ENCODE measurements at regions not wholly inside any gene's neighbourhood (a gene's known extent, or its start where the extent isn't known, plus 50 kb on each side); places are given as distances from the start of the nearest gene placed in this dataset.

GRCh38 chr4:105092356-105092755, 54.3 kb upstream of the TET2 start:
- no peak overlapping the region for H3K27ac ChIP-seq (ENCODE audit: low read depth, low read length)
- TF ChIP-seq CTCF (conservative IDR thresholded peaks at IDR 0.05), result no peak
- Mint-ChIP-seq H3K36me3 (ENCODE audit: low read depth) (no peaks in the 10 kb centered on the region), H3K4me1 (no peaks in the 10 kb centered on the region), H3K9me3 (peaks cover 3% of the 10 kb centered on the region), H3K4me3 (no peak overlapping the region), H3K27ac (no peak overlapping the region), H3K27me3 (ENCODE audit: insufficient read depth) (no peaks in the 10 kb centered on the region)
- H3K4me1 ChIP-seq (ENCODE audit: control insufficient read depth, insufficient read depth, low read length), result no peaks in the 10 kb centered on the region
- H3K27me3 ChIP-seq (ENCODE audit: control insufficient read depth, insufficient read depth, low read length, poor library complexity, severe bottlenecking), result no peaks in the 10 kb centered on the region
- no peaks in the 10 kb centered on the region for H3K9me3 ChIP-seq (ENCODE audit: control insufficient read depth, low read length)
- no peaks in the 10 kb centered on the region for H3K36me3 ChIP-seq (ENCODE audit: control insufficient read depth, insufficient read depth, low read length)
- H3K9ac ChIP-seq (ENCODE audit: extremely low read depth, low read length, poor library complexity, severe bottlenecking), result no peak overlapping the region
- no peak overlapping the region for H3K4me3 ChIP-seq (ENCODE audit: low read length)
- WGBS, 2 experiments (ENCODE audit: insufficient coverage in 1 of 2, insufficient read length in 1 of 2), result 100% methylated on average over 1 of the region's 1 CpG; no CpG with 5 or more reads in 1 of the 2 experiments
- DNase-seq, result no peak

- no peak for TF ChIP-seq CTCF (conservative IDR thresholded peaks at IDR 0.05)
- 100% methylated on average over 1 of the region's 1 CpG; no CpG with 5 or more reads in 1 of the 2 experiments for WGBS, 2 experiments (ENCODE audit: insufficient coverage in 1 of 2, insufficient read length in 1 of 2)
- Histone ChIP-seq H3K27ac (ENCODE audit: low read depth, low read length) (no peak overlapping the region), H3K9me3 (ENCODE audit: control insufficient read depth, low read length) (no peaks in the 10 kb centered on the region), H3K9ac (ENCODE audit: extremely low read depth, low read length, poor library complexity, severe bottlenecking) (no peak overlapping the region), H3K4me1 (ENCODE audit: control insufficient read depth, insufficient read depth, low read length) (no peaks in the 10 kb centered on the region), H3K36me3 (ENCODE audit: control insufficient read depth, insufficient read depth, low read length) (no peaks in the 10 kb centered on the region), H3K4me3 (ENCODE audit: low read length) (no peak overlapping the region), H3K27me3 (ENCODE audit: control insufficient read depth, insufficient read depth, low read length, poor library complexity, severe bottlenecking) (no peaks in the 10 kb centered on the region)
- Mint-ChIP-seq H3K4me1 (no peaks in the 10 kb centered on the region), H3K9me3 (peaks cover 3% of the 10 kb centered on the region), H3K27me3 (ENCODE audit: insufficient read depth) (no peaks in the 10 kb centered on the region), H3K36me3 (ENCODE audit: low read depth) (no peaks in the 10 kb centered on the region), H3K27ac (no peak overlapping the region), H3K4me3 (no peak overlapping the region)
- no peak for DNase-seq
These were observed 53.9 kb upstream of the TET2 start for GRCh38 chr4:105092768-105093167.

GRCh38 chr4:105093975-105094374, 52.7 kb upstream of the TET2 start:
- no peak for DNase-seq
- Mint-ChIP-seq H3K9me3 (peaks cover 6% of the 10 kb centered on the region), H3K36me3 (ENCODE audit: low read depth) (no peaks in the 10 kb centered on the region), H3K4me1 (no peaks in the 10 kb centered on the region), H3K27me3 (ENCODE audit: insufficient read depth) (peaks cover 3% of the 10 kb centered on the region), H3K4me3 (no peak overlapping the region), H3K27ac (no peak overlapping the region)
- no peak for TF ChIP-seq CTCF (conservative IDR thresholded peaks at IDR 0.05)
- Histone ChIP-seq H3K27me3 (ENCODE audit: control insufficient read depth, insufficient read depth, low read length, poor library complexity, severe bottlenecking) (no peaks in the 10 kb centered on the region), H3K9ac (ENCODE audit: extremely low read depth, low read length, poor library complexity, severe bottlenecking) (no peak overlapping the region), H3K4me1 (ENCODE audit: control insufficient read depth, insufficient read depth, low read length) (no peaks in the 10 kb centered on the region), H3K36me3 (ENCODE audit: control insufficient read depth, insufficient read depth, low read length) (no peaks in the 10 kb centered on the region), H3K4me3 (ENCODE audit: low read length) (no peak overlapping the region), H3K27ac (ENCODE audit: low read depth, low read length) (no peak overlapping the region), H3K9me3 (ENCODE audit: control insufficient read depth, low read length) (no peaks in the 10 kb centered on the region)
- 87 to 96% methylated on average over 2 of the region's 2 CpGs for WGBS, 2 experiments (ENCODE audit: insufficient coverage in 1 of 2, insufficient read length in 1 of 2)
